ENCODE measurements at regions not wholly inside any gene's neighbourhood (a gene's known extent, or its start where the extent isn't known, plus 50 kb on each side); places are given as distances from the start of the nearest gene placed in this dataset.
"Not testable (repeated sequence)": the region's sequence is repeated elsewhere in the genome, so short reads cannot be mapped to it uniquely, and the experiment has no call there.

GRCh38 chr12:25615119-25615518 is 62.0 kb upstream of the LMNTD1 start:
- Histone ChIP-seq H3K27ac (ENCODE audit: low read depth, low read length) (no peak overlapping the region), H3K9me3 (ENCODE audit: low read length) (no peaks in the 10 kb centered on the region), H3K4me1 (ENCODE audit: insufficient read depth, low read length) (no peaks in the 10 kb centered on the region), H3K27me3 (ENCODE audit: insufficient read depth, low read length, poor library complexity, severe bottlenecking) (no peaks in the 10 kb centered on the region), H3K4me3 (ENCODE audit: low read length) (no peak overlapping the region), H3K36me3 (ENCODE audit: insufficient read depth, low read length) (no peaks in the 10 kb centered on the region)
- Mint-ChIP-seq H3K4me3 (no peak overlapping the region), H3K36me3 (no peaks in the 10 kb centered on the region), H3K4me1 (no peaks in the 10 kb centered on the region), H3K27ac (no peak overlapping the region), H3K9me3 (peaks cover 0 to 7% (median 1%) of the 10 kb centered on the region in 5 donors), H3K27me3 (peaks cover 8 to 17% of the 10 kb centered on the region in 2 donors)
- no peak for DNase-seq
- CTCF ChIA-PET: no interaction called here
- POLR2A ChIA-PET: no interaction called here

- peaks cover 1 to 8% of the 10 kb centered on the region in 2 donors for H3K27me3 Mint-ChIP-seq
- no peak overlapping the region for H3K27ac ChIP-seq (ENCODE audit: low read depth, low read length)
- no peaks in the 10 kb centered on the region for H3K36me3 Mint-ChIP-seq
- H3K4me3 ChIP-seq (ENCODE audit: low read length): no peak overlapping the region
- H3K27ac Mint-ChIP-seq: no peak overlapping the region
- H3K36me3 ChIP-seq (ENCODE audit: insufficient read depth, low read length): no peaks in the 10 kb centered on the region
- no peaks in the 10 kb centered on the region for H3K4me1 ChIP-seq (ENCODE audit: insufficient read depth, low read length)
- peaks cover 0 to 7% (median 0%) of the 10 kb centered on the region in 5 donors for H3K9me3 Mint-ChIP-seq
- CTCF ChIA-PET: no interaction called here
- POLR2A ChIA-PET: no interaction called here
- H3K27me3 ChIP-seq (ENCODE audit: insufficient read depth, low read length, poor library complexity, severe bottlenecking): no peaks in the 10 kb centered on the region
- H3K4me3 Mint-ChIP-seq: no peak overlapping the region
- DNase-seq: no peak
- H3K9me3 ChIP-seq (ENCODE audit: low read length): no peaks in the 10 kb centered on the region
- no peaks in the 10 kb centered on the region for H3K4me1 Mint-ChIP-seq
Observed at GRCh38 chr12:25616286-25616685, 63.2 kb upstream of the LMNTD1 start.

GRCh38 chr12:25617991-25618390 is 64.9 kb upstream of the LMNTD1 start:
- POLR2A ChIA-PET: no interaction called here
- Mint-ChIP-seq H3K36me3 (no peaks in the 10 kb centered on the region), H3K9me3 (peaks cover 0 to 7% (median 0%) of the 10 kb centered on the region in 5 donors), H3K27me3 (peaks cover 0 to 5% of the 10 kb centered on the region in 2 donors), H3K4me1 (no peaks in the 10 kb centered on the region), H3K4me3 (no peak overlapping the region), H3K27ac (no peak overlapping the region)
- H3K27me3 ChIP-seq (ENCODE audit: insufficient read depth, low read length, poor library complexity, severe bottlenecking): no peaks in the 10 kb centered on the region
- no peak overlapping the region for H3K4me3 ChIP-seq (ENCODE audit: low read length)
- DNase-seq: no peak
- H3K36me3 ChIP-seq (ENCODE audit: insufficient read depth, low read length): no peaks in the 10 kb centered on the region
- no peaks in the 10 kb centered on the region for H3K4me1 ChIP-seq (ENCODE audit: insufficient read depth, low read length)
- no peaks in the 10 kb centered on the region for H3K9me3 ChIP-seq (ENCODE audit: low read length)
- H3K27ac ChIP-seq (ENCODE audit: low read depth, low read length): no peak overlapping the region
- CTCF ChIA-PET: no interaction called here

DNA sequence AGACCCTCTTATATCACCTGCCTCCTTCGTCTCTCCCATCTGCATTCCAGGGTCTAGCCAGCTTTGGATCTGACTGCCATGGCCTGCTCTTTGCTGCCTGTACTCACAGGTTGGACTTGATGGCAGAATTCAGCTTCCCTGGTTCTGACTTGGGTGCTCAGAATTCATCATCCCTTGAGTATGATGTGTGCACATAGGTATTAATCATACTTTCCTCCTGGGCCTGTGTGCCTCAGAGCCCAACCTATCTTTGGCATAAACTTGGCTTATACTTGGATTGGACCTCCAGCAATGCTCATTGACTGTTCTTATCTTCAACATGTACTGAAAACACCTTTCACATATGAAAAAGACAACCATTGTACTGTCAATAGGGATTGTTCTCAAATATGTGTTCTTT is 70.7 kb upstream of the LMNTD1 start:
- peaks cover 0 to 2% (median 0%) of the 10 kb centered on the region in 3 donors for H3K36me3 Mint-ChIP-seq
- Histone ChIP-seq H3K27me3 (ENCODE audit: insufficient read depth, low read length, poor library complexity, severe bottlenecking) (no peaks in the 10 kb centered on the region), H3K27ac (ENCODE audit: low read depth, low read length) (no peak overlapping the region), H3K9me3 (ENCODE audit: low read length) (no peaks in the 10 kb centered on the region), H3K36me3 (ENCODE audit: insufficient read depth, low read length) (no peaks in the 10 kb centered on the region), H3K4me3 (ENCODE audit: low read length) (no peak overlapping the region), H3K4me1 (ENCODE audit: insufficient read depth, low read length) (no peaks in the 10 kb centered on the region)
- DNase-seq: no peak
- H3K9me3 Mint-ChIP-seq: peaks cover 0 to 4% (median 0%) of the 10 kb centered on the region in 5 donors
- CTCF ChIA-PET: no interaction called here
- POLR2A ChIA-PET: no interaction called here
- H3K27me3 Mint-ChIP-seq: peaks cover 0 to 5% of the 10 kb centered on the region in 2 donors
- no peak overlapping the region for H3K4me3 Mint-ChIP-seq
- no peaks in the 10 kb centered on the region for H3K4me1 Mint-ChIP-seq
- H3K27ac Mint-ChIP-seq: no peak overlapping the region

- H3K9me3 ChIP-seq (ENCODE audit: low read length): no peaks in the 10 kb centered on the region
- no peak overlapping the region for H3K4me3 ChIP-seq (ENCODE audit: low read length)
- H3K4me1 ChIP-seq (ENCODE audit: insufficient read depth, low read length): no peaks in the 10 kb centered on the region
- Mint-ChIP-seq H3K4me3 (no peak overlapping the region), H3K4me1 (no peaks in the 10 kb centered on the region), H3K36me3 (peaks cover 0 to 2% (median 0%) of the 10 kb centered on the region in 3 donors), H3K27me3 (peaks cover 0 to 5% of the 10 kb centered on the region in 2 donors), H3K27ac (no peak overlapping the region), H3K9me3 (peaks cover 0 to 4% (median 0%) of the 10 kb centered on the region in 5 donors)
- CTCF ChIA-PET: no interaction called here
- POLR2A ChIA-PET: no interaction called here
- no peaks in the 10 kb centered on the region for H3K27me3 ChIP-seq (ENCODE audit: insufficient read depth, low read length, poor library complexity, severe bottlenecking)
- no peak for DNase-seq
- H3K27ac ChIP-seq (ENCODE audit: low read depth, low read length): no peak overlapping the region
- no peaks in the 10 kb centered on the region for H3K36me3 ChIP-seq (ENCODE audit: insufficient read depth, low read length)
Observed at GRCh38 chr12:25625146-25625545, 72.1 kb upstream of the LMNTD1 start.

GRCh38 chr12:25629341-25629740 is 76.3 kb upstream of the LMNTD1 start:
- Mint-ChIP-seq H3K9me3 (peaks cover 0 to 6% (median 3%) of the 10 kb centered on the region in 5 donors), H3K27ac (no peak overlapping the region), H3K27me3 (peaks cover 3 to 11% of the 10 kb centered on the region in 2 donors), H3K36me3 (no peaks in the 10 kb centered on the region), H3K4me3 (no peak overlapping the region), H3K4me1 (peaks cover 0 to 2% (median 0%) of the 10 kb centered on the region in 3 donors)
- Histone ChIP-seq H3K4me3 (ENCODE audit: low read length) (no peak overlapping the region), H3K9me3 (ENCODE audit: low read length) (no peaks in the 10 kb centered on the region), H3K27me3 (ENCODE audit: insufficient read depth, low read length, poor library complexity, severe bottlenecking) (no peaks in the 10 kb centered on the region), H3K36me3 (ENCODE audit: insufficient read depth, low read length) (no peaks in the 10 kb centered on the region), H3K4me1 (ENCODE audit: insufficient read depth, low read length) (no peaks in the 10 kb centered on the region), H3K27ac (ENCODE audit: low read depth, low read length) (no peak overlapping the region)
- POLR2A ChIA-PET: no interaction called here
- CTCF ChIA-PET: no interaction called here
- DNase-seq: no peak

GRCh38 chr12:25630735-25631515 is 77.8 kb upstream of the LMNTD1 start:
- H3K4me1 ChIP-seq (ENCODE audit: insufficient read depth, low read length); H3K27ac Mint-ChIP-seq; H3K9me3 ChIP-seq (ENCODE audit: low read length); POLR2A ChIA-PET; CTCF ChIA-PET; H3K4me3 ChIP-seq (ENCODE audit: low read length); H3K4me3 Mint-ChIP-seq; H3K36me3 Mint-ChIP-seq; H3K4me1 Mint-ChIP-seq; H3K36me3 ChIP-seq (ENCODE audit: insufficient read depth, low read length); H3K9me3 Mint-ChIP-seq; H3K27ac ChIP-seq (ENCODE audit: low read depth, low read length); H3K27me3 ChIP-seq (ENCODE audit: insufficient read depth, low read length, poor library complexity, severe bottlenecking); DNase-seq: not testable (repeated sequence)
- H3K27me3 Mint-ChIP-seq: peaks cover 3 to 11% of the 10 kb centered on the region in 2 donors

GRCh38 chr12:25633149-25633548 is 80.1 kb upstream of the LMNTD1 start:
- H3K4me1 ChIP-seq (ENCODE audit: insufficient read depth, low read length); H3K27ac ChIP-seq (ENCODE audit: low read depth, low read length); H3K27me3 Mint-ChIP-seq; H3K36me3 ChIP-seq (ENCODE audit: insufficient read depth, low read length); CTCF ChIA-PET; POLR2A ChIA-PET; H3K36me3 Mint-ChIP-seq; H3K9me3 Mint-ChIP-seq; H3K4me3 Mint-ChIP-seq; H3K27me3 ChIP-seq (ENCODE audit: insufficient read depth, low read length, poor library complexity, severe bottlenecking); H3K27ac Mint-ChIP-seq; DNase-seq; H3K9me3 ChIP-seq (ENCODE audit: low read length); H3K4me1 Mint-ChIP-seq; H3K4me3 ChIP-seq (ENCODE audit: low read length): not testable (repeated sequence)
